GM20000 (cell line): ENCODE measurements at regions not wholly inside any gene's neighbourhood (a gene's known extent, or its start where the extent isn't known, plus 50 kb on each side); places are given as distances from the start of the nearest gene placed in this dataset.

Experiments used
- DNase-seq: peaks from one replicate; pipeline ENCODE4 v3.0.0; 2012; ENCODE audit warnings: low spot score
- TF ChIP-seq, protein P1 (sequence below): IDR thresholded peaks from 2 replicates; pipeline ENCODE4 v1.5.1; 2012; ENCODE audit warnings: mild to moderate bottlenecking, control low read depth; ENCODE audit errors: extremely low read depth, missing control alignments

DNA sequence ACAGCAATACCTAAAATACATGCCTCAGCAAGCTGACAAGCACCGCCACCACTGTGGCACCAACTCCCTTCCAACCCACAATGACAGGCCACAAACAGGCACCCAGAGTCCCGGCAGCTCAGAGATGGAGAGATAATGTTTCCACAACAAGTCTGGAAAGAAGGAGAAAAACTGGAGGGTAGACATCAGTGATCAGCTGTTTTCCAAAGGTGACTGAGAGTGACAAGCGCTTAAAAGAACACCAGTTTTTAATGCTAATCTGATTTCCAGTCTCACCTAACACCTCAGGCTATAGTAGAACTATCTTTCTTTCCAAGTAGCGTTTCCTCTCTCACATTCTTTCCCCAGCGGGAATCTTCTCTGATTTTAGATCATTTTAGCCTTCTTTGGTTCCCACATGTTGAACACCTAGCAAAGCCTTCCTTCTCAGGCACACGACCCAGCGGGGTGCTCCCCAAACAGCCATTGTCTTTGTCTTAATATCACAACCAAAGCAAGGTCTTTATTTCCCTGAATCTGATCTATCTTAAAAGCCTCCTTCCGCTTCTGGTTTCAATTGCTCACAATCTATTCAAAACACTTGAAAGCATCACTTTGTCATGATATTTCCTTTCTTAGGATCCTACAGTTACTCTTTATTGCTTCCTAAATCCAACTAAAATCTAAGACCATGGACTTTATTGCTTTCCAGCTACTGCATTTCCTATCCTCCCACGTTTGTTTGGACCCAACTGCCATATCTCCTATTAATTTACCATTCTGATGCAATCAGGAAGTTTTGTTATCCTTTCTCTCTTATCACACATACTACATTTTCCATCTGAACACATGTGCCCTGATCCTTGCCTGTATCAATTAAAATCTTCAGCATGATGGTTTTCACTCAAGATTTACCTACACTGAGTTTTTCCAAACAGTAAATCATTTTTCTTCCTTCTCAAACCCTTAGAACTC, 282.7 kb downstream of the ADGB start:
- TF ChIP-seq, protein P1, sequence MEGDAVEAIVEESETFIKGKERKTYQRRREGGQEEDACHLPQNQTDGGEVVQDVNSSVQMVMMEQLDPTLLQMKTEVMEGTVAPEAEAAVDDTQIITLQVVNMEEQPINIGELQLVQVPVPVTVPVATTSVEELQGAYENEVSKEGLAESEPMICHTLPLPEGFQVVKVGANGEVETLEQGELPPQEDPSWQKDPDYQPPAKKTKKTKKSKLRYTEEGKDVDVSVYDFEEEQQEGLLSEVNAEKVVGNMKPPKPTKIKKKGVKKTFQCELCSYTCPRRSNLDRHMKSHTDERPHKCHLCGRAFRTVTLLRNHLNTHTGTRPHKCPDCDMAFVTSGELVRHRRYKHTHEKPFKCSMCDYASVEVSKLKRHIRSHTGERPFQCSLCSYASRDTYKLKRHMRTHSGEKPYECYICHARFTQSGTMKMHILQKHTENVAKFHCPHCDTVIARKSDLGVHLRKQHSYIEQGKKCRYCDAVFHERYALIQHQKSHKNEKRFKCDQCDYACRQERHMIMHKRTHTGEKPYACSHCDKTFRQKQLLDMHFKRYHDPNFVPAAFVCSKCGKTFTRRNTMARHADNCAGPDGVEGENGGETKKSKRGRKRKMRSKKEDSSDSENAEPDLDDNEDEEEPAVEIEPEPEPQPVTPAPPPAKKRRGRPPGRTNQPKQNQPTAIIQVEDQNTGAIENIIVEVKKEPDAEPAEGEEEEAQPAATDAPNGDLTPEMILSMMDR, result no peak
- DNase-seq, result no peak

DNA sequence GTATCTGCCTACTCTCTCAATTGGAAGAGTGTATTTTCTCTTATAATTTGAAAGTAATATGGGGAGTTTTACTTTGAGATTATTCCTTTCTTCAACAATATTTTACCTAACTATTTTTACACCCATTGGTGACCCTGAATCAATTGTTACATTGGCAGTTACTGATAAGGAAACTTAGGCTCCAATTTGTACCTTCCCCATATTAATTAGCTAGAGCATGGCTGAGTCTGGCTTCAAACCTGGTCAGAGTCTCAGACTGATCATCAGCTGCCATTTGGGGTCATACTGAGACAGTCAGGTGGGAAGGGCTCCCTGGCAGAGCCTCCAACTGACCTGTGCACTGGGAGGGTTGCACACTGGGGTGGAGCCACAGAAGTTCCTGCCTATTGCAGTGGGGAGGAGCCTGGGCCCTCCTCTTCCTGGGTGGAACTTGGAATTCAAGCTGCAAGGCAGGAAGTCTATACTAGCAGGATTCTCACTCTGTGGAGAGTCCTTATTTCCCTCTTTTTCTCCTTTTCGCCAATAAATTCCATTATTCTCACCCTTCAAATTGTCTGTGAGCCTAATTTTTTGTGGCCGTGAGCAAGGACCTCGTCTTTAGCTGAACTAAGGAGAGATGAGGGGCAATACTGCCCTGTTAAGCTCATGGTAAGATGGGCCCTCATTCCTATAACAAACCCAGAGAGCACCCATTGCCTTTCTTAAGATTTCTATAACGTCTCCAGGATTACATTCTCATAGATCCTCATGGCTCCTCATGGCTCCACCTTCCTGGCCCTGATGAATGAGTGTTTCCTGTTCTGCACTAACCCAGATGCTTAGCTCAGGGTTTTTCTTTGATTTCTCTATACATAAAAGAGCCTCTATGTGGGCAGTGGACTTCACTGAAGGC, 285.1 kb downstream of the ADGB start:
- DNase-seq, result no peak
- TF ChIP-seq, protein P1, result no peak

DNA sequence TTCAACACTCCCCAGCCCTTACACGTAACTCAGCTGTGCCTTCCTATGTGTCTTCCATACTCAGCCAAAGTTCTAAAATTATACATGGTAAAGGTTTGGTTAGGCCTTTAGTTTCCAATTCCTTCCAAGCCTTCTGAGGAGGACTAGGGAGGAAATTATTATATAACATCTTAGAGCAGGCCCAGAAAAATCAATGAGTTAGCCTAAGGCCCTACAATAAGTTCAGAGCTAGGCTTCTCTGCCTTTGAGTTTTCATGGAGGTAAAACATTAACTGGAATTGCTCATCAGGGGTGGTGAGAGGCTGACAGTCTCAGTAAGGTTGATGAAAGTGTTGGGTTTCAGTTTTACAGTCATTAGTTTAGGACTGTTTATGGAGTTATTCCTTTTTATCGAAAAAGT, 286.0 kb downstream of the ADGB start:
- peak; percentile 4 for DNase-seq
- TF ChIP-seq, protein P1, result no peak

DNA sequence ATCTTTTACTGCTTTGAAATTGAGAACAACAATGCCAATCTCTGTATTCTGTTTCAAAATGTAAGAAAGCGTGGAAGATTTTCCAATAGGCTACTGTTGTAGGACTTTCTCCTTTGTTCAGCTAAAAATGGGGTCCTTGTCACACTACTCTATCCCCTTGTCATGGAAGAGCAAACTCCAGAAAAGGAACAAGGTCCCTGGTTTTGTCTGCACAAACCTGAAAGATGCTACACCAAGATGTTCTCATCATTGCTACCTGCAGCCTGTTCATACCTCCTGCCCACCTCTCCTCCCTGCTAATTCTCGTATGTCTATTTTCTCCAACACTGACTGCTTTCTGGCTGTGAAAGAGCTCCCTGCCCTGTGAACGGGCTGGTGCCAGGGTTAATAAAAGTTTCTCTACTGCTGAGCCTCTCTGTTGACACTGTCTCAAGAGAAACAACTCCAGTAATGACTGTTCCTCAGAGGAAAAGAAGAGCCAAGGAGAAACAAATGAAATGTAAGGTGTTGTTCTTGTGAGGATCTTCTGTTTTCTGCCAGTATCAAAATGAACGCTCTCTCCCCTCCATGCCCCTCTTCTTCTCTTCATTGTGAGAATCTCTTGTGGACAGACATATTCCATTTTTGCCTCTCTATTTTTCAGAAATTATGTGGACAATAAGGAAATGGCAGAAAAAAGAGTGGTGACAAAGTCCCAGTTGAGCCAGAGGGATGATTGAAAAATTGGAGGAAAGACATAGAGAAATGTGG, 287.1 kb downstream of the ADGB start:
- TF ChIP-seq, protein P1, result no peak
- no peak for DNase-seq

DNA sequence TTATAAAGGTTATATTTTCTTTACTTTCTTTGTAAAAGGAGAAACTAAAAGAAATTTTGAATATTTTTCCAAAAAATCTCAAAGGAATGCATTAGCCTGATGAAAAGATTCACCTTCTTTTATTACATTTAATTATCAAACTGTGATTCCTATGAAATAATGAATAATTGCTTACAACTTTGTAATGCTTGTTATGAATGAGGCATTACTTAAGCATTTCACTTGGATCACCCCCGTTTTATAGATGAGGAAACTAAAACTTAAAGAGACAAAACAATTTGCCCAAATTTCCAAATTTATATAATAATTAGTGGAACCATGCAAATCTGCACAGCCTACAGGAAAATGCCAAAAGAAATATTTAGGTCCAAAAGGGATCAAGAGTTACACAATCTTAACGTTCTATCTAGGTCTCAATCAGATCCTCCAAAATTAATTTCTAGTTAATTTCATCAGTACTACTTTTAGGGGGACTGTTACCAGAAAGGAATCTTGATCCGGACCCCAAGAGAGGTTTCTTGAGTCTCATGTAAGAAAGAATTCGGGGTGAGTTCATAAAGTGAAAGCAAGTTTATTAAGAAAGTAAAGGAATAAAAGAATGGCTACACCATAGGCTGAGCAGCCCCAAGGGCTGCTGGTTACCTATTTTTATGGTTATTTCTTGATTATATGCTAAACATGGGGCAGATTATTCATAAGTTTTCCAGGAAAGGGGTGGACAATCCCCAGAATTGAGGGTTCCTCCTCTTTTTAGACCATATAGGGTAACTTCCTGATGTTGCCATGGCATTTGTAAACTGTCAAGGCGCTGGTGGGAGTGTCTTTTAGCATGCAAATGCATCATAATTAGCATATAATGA, 288.0 kb downstream of the ADGB start:
- DNase-seq, result no peak
- TF ChIP-seq, protein P1, result no peak

DNA sequence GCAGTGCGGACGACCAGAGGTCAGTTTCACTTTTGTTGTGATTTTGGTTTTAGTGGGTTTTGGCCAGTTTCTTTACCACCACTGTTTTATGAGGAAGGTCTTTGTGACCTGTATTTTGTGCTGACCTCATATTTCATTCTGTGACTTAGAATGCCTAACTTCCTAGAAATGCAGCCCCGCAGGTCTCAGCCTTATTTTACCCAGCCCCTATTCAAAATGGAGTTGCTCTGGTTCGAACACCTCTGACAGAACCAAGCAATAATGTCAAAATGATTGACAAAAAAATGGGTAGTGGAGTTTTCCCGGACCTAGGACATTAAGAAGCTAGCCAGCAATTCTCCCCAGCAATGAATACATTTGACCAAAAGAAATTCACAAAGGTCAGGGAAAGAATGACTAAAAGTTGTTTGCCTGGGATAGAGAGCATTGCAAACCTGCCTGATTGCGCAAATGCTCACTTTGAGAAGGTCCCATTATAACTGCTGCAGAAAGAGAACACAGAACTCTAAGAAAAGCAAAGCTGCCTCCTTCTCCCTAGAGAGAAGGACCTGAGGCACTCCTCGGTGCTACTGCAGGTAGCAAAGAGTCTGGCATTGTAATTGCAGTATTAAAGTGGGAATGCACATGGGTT, 288.8 kb downstream of the ADGB start:
- no peak for DNase-seq
- TF ChIP-seq, protein P1, result no peak
